Lower leg skin (tissue), 4 donors: ENCODE measurements at regions not wholly inside any gene's neighbourhood (a gene's known extent, or its start where the extent isn't known, plus 50 kb on each side); places are given as distances from the start of the nearest gene placed in this dataset.

Source experiments
- DNase-seq, 2 donors: peaks; one replicate each; pipeline ENCODE4 v3.0.0-alpha.2; 2019; ENCODE audit warnings: low spot score in 2 of 2
- H3K4me3 ChIP-seq: fragments of 200-600 bp; sonication (generic); 2 replicates; pipeline ENCODE4 v1.5.1; 2017; ENCODE audit warnings: mild to moderate bottlenecking, low read depth; ENCODE audit not compliant: poor library complexity, severe bottlenecking
- CTCF ChIP-seq, 3 donors: fragments of 450-650 bp; IDR thresholded peaks; one replicate each; pipeline ENCODE4 v1.5.1; 2016; ENCODE audit warnings: antibody characterized with exemption in 3 of 3, mild to moderate bottlenecking in 3 of 3, moderate library complexity in 2 of 3
- POLR2A ChIP-seq, 2 donors: fragments of 450-650 bp; IDR thresholded peaks; one replicate each; pipeline ENCODE4 v1.6.1; 2016 to 2017; ENCODE audit warnings: antibody characterized with exemption in 2 of 2, mild to moderate bottlenecking in 1 of 2, moderate library complexity in 1 of 2
- WGBS, 2 donors: methylation state at CpG; one replicate each; pipeline ENCODE4 v1.1.5; 2018; 5-methylcytosine and 5-hydroxymethylcytosine counted together
- intact Hi-C: fragments of 100-400 bp; cut with DNase I; formaldehyde crosslinking; loops from one replicate; pipeline ENCODE4 v1.15.0; 2023; ENCODE audit warnings: low total_unique reads

DNA sequence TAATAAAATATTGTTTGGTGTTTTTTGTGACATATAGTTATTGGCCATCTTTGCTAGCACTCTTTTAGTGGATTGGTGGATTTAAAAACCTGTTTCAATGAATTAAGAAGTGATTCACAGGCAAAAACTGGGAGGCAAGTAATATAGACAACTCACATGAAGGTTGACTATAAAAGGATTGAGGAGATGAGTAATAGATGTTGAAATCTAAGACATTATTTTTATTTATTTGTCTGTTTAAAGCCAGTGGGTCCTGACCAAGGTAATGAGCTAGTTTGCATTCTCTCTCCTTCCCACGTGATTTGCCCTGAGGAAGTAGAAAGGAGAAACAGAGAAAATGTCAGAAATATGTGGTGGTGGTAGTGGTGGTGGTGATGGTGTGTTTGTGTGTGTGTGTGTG lies 351.5 kb upstream of the ZP4 start:
- 38 to 53% methylated on average over 1 of the region's 1 CpG for WGBS, 2 donors
- H3K4me3 ChIP-seq = no peak overlapping the region
- intact Hi-C loops = no loop called here
- no peak for DNase-seq
- TF ChIP-seq CTCF (IDR thresholded peaks at IDR 0.05) (no peak), POLR2A (IDR thresholded peaks at IDR 0.05) (no peak)

GRCh38 chr1:238241607-238242006 lies 350.9 kb upstream of the ZP4 start:
- intact Hi-C loops = no loop called here
- TF ChIP-seq POLR2A (IDR thresholded peaks at IDR 0.05) = no peak
- no peak for TF ChIP-seq CTCF (IDR thresholded peaks at IDR 0.05)
- 72 to 82% methylated on average over 3 of the region's 3 CpGs for WGBS, 2 donors
- H3K4me3 ChIP-seq = no peak overlapping the region
- no peak for DNase-seq

DNA sequence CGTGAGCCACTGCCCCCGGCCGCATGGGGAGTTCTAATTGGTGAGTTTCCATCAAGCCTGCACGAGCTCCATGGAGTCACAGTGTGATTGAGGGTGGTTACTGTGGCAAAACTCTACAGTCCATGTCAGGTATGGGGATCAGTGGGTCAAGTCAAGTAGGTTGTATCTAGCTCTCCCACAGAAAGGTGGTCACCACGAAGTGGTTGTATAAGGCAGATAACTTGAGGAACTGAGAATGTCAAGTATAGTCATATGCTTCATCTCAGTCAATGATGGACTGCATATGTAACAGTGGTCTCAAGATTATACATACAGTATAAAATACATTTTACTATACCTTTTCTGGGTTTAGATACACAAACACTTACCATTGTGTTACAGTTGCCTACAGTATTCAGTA lies 348.6 kb upstream of the ZP4 start:
- no peak overlapping the region for H3K4me3 ChIP-seq
- no peak for DNase-seq
- no peak for TF ChIP-seq POLR2A (IDR thresholded peaks at IDR 0.05)
- TF ChIP-seq CTCF (IDR thresholded peaks at IDR 0.05) = no peak
- intact Hi-C loops = no loop called here
- WGBS, 2 donors = 85 to 95% methylated on average over 3 to 5 of the region's 5 CpGs

- 37 to 51% methylated on average over 4 of the region's 4 CpGs for WGBS, 2 donors
- intact Hi-C loops = no loop called here
- no peak for TF ChIP-seq CTCF (IDR thresholded peaks at IDR 0.05)
- no peak for TF ChIP-seq POLR2A (IDR thresholded peaks at IDR 0.05)
- no peak for DNase-seq
- no peak overlapping the region for H3K4me3 ChIP-seq
These were observed 343.2 kb upstream of the ZP4 start for GRCh38 chr1:238233966-238234365.

DNA sequence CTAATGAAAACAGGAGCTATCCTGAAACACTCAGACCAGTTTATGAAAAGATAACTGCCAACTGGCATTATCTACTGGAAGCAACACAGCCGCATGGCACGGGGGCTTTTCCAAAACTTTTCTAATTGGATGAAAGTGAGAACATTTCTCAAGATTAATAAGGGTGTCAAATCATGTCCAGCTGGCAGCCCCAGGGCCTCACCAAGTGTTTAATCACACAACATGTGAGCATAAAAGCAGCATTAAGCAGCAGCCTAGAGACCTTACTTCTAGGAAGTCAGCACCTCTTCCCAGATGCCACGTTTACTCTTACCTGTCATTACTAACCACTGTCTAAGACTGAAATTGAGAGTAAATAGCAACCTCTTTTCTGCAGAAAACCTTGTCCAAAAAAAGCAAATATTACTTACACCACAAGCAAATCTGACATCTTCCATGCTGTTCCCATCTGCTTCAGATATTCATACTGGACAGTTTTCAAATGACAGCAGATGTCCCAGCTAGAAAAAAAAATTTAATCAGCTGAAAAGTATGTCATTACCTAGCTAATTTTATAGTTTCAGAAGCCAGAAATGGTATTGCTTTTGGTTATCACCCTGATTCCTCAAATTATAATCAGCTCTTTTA lies 341.5 kb upstream of the ZP4 start:
- no peak for DNase-seq
- intact Hi-C loops = no loop called here
- no peak overlapping the region for H3K4me3 ChIP-seq
- 15 to 29% methylated on average over 3 of the region's 3 CpGs for WGBS, 2 donors
- no peak for TF ChIP-seq POLR2A (IDR thresholded peaks at IDR 0.05)
- no peak for TF ChIP-seq CTCF (IDR thresholded peaks at IDR 0.05)

DNA sequence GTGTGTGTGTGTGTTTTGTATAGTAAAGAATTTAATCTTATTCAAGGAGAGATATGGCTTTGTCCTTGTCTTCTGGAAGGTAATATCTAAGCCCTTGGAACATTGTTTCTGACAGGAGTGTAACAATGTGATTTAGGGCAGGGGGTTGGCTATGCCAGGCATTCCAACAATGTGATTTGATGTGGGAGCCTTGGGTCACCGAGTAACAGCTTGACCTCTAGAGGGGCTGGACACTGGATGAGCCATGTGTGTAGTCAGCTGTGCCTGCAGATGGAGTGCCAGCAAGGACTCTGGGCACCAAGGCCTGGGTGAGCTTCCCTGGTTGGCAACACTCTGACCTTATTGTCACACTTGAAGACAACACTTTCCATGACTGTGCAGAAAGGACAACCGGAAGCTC lies 336.1 kb upstream of the ZP4 start:
- 86 to 93% methylated on average over 2 of the region's 2 CpGs for WGBS, 2 donors
- DNase-seq = no peak
- no peak for TF ChIP-seq POLR2A (IDR thresholded peaks at IDR 0.05)
- no peak for TF ChIP-seq CTCF (IDR thresholded peaks at IDR 0.05)
- intact Hi-C loops = no loop called here
- no peak overlapping the region for H3K4me3 ChIP-seq
